Mucosa of rectum (tissue), 2 donors: ENCODE measurements at regions not wholly inside any gene's neighbourhood (a gene's known extent, or its start where the extent isn't known, plus 50 kb on each side); places are given as distances from the start of the nearest gene placed in this dataset.
"Not testable (repeated sequence)": the region's sequence is repeated elsewhere in the genome, so short reads cannot be mapped to it uniquely, and the experiment has no call there.

ENCODE experiments used
- H3K27ac ChIP-seq, 2 donors: one replicate each; pipeline ENCODE4 v1.7.0; 2013; ENCODE audit warnings: inconsistent platforms in 2 of 2, low read depth in 2 of 2, low read length in 2 of 2
- H3K27me3 ChIP-seq, 2 donors: one replicate each; pipeline ENCODE4 v1.7.0; 2013; ENCODE audit warnings: low read length in 2 of 2; ENCODE audit not compliant: control insufficient read depth in 2 of 2, insufficient read depth in 2 of 2
- H3K36me3 ChIP-seq, 2 donors: one replicate each; pipeline ENCODE4 v1.7.0; 2013; ENCODE audit warnings: low read length in 2 of 2; ENCODE audit not compliant: control insufficient read depth in 2 of 2, insufficient read depth in 2 of 2
- H3K4me1 ChIP-seq, 2 donors: one replicate each; pipeline ENCODE4 v1.7.0; 2013; ENCODE audit warnings: low read length in 2 of 2, mild to moderate bottlenecking in 1 of 2; ENCODE audit not compliant: control insufficient read depth in 2 of 2, insufficient read depth in 2 of 2
- H3K4me3 ChIP-seq, 2 donors: one replicate each; pipeline ENCODE4 v1.7.0; 2013; ENCODE audit warnings: low read length in 2 of 2
- H3K9ac ChIP-seq, 2 donors: one replicate each; pipeline ENCODE4 v1.7.0; 2013; ENCODE audit warnings: low read length in 2 of 2, low read depth in 1 of 2, mild to moderate bottlenecking in 1 of 2
- H3K9me3 ChIP-seq, 2 donors: one replicate each; pipeline ENCODE4 v1.7.0; 2013; ENCODE audit warnings: low read length in 2 of 2; ENCODE audit not compliant: control insufficient read depth in 2 of 2
- donor health status: healthy.
- donor health status: Normal muscosa, but diverticular disease.

- no peak overlapping the region for H3K27ac ChIP-seq
- no peaks in the 10 kb centered on the region for H3K36me3 ChIP-seq
- H3K4me3 ChIP-seq: no peak overlapping the region
- H3K9me3 ChIP-seq: no peaks in the 10 kb centered on the region
- H3K27me3 ChIP-seq: no peaks in the 10 kb centered on the region
- H3K4me1 ChIP-seq: peaks cover 9 to 10% of the 10 kb centered on the region in 2 donors
- H3K9ac ChIP-seq: no peak overlapping the region
Observed at GRCh38 chr14:22180045-22180444, 409.0 kb downstream of the DAD1 start.

DNA sequence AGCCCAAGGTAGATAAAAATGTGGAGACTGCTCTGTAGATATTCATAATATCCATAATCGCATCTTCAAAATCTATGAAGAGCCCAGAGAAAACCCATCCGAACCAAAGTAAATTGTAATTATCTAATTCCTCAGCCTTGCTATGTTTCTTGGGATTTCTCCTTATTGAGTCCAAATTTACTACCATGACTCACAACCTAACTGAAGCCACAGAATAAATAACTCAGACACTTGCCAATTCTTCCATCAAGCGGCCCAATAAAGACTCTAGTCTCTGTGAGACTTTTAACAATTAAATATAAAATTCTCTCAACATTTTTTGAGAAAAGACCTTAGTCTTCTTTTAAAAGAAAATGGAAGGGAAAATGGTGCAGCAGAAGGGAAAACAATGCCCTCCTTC, 409.8 kb downstream of the DAD1 start:
- H3K27me3 ChIP-seq: no peaks in the 10 kb centered on the region
- H3K4me1 ChIP-seq: peaks cover 11% of the 10 kb centered on the region in 2 donors
- no peak overlapping the region for H3K27ac ChIP-seq
- no peak overlapping the region for H3K4me3 ChIP-seq
- no peaks in the 10 kb centered on the region for H3K9me3 ChIP-seq
- no peaks in the 10 kb centered on the region for H3K36me3 ChIP-seq
- no peak overlapping the region for H3K9ac ChIP-seq

GRCh38 chr14:22178333-22178839, 410.6 kb downstream of the DAD1 start:
- Histone ChIP-seq H3K4me1 (peaks cover 11 to 12% of the 10 kb centered on the region in 2 donors), H3K4me3 (no peak overlapping the region), H3K9ac (no peak overlapping the region), H3K9me3 (no peaks in the 10 kb centered on the region), H3K27ac (peak overlapping the region in 1 of 2 donors; percentile 2), H3K36me3 (no peaks in the 10 kb centered on the region), H3K27me3 (no peaks in the 10 kb centered on the region)

DNA sequence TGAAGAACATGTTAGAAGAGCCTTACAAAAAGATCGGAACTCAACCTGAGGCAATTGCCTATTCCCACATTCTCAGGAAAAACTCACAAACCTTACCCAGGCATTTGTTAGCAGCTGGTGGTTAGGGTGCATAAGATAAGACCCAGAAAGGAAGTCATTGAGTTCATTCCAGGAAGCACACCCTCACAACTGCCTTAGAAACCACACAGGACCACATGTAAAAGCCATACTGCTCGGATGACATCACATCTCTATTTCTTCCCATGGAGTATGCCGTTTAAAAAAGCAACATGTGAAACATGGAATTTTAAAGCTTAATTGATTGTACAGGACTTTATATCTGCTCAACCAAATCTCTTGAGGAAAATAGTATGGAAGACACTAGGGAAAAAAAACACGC, 411.2 kb downstream of the DAD1 start:
- Histone ChIP-seq H3K27me3 (no peaks in the 10 kb centered on the region), H3K4me1 (peaks cover 11 to 12% of the 10 kb centered on the region in 2 donors), H3K4me3 (no peak overlapping the region), H3K9ac (no peak overlapping the region), H3K9me3 (no peaks in the 10 kb centered on the region), H3K27ac (no peak overlapping the region), H3K36me3 (no peaks in the 10 kb centered on the region)

- Histone ChIP-seq H3K4me1 (peaks cover 11 to 12% of the 10 kb centered on the region in 2 donors), H3K9ac (no peak overlapping the region), H3K27ac (no peak overlapping the region), H3K27me3 (no peaks in the 10 kb centered on the region), H3K9me3 (no peaks in the 10 kb centered on the region), H3K36me3 (no peaks in the 10 kb centered on the region), H3K4me3 (no peak overlapping the region)
Observed at GRCh38 chr14:22176957-22177356, 412.1 kb downstream of the DAD1 start.

DNA sequence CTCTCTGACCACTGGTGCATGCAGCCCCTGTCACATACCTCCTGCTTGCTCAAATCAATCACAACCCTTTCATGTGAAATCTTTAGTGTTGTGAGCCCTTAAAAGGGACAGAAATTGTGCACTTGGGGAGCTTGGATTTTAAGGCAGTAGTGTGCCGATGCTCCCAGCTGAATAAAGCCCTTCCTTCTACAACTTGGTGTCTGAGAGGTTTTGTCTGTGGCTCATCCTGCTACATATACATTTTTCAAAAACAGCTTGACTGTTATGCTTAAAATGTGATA, 413.8 kb downstream of the DAD1 start:
- Histone ChIP-seq H3K27ac (peak overlapping the region in 1 of 2 donors; percentile 40), H3K4me1 (peaks cover 11 to 12% of the 10 kb centered on the region in 2 donors)
- not testable (repeated sequence) for H3K9me3 ChIP-seq, H3K36me3 ChIP-seq, H3K4me3 ChIP-seq, H3K27me3 ChIP-seq, H3K9ac ChIP-seq

DNA sequence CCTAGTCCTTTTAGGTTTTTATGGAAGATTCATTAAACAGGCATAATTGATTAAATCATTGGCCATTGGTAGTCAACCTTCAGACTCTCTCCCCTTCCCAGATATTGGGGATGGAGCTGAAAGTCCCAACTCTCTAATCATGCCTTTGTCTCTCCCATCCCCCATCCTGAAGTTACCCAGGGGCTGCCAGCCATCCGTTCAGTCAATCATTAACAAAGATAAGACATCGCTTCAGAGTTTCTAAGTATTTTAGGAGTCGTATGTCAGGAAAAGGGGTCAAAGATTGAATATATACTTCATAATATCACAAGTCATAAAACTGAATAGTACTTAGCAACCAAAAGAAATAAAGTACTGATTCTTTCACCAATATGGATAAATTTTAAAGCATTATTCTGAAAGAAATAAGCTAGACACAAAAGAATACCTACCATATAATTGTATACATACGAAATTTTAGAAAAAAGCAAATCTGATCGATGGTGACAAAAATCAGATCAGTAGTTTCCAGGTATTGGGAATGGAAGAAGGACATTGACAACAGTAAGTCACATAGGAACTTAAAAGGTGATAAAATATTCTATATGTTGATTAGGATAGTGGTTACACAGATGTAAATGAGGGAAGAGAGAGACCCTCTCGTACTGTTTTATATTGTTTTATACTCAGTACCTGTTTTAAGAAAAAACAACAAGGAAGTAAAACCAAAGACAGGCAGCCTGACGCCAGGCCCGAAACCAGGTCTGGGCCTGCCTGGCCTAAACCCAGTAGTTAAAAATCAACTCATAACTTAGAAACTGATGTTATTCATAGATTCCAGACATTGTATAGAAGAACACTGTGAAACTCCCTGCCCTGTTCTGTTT, 414.4 kb downstream of the DAD1 start:
- no peaks in the 10 kb centered on the region for H3K36me3 ChIP-seq
- no peaks in the 10 kb centered on the region for H3K9me3 ChIP-seq
- peak overlapping the region; percentile 49 to 56 for H3K27ac ChIP-seq
- no peak overlapping the region for H3K9ac ChIP-seq
- no peaks in the 10 kb centered on the region for H3K27me3 ChIP-seq
- peak overlapping the region; percentile 17 to 40 for H3K4me3 ChIP-seq
- H3K4me1 ChIP-seq: peaks cover 11 to 12% of the 10 kb centered on the region in 2 donors

- Histone ChIP-seq H3K27me3 (no peaks in the 10 kb centered on the region), H3K4me3 (no peak overlapping the region), H3K9ac (no peak overlapping the region), H3K4me1 (no peaks in the 10 kb centered on the region), H3K9me3 (no peaks in the 10 kb centered on the region), H3K27ac (no peak overlapping the region), H3K36me3 (no peaks in the 10 kb centered on the region)
Observed at GRCh38 chr14:22168092-22168955, 420.7 kb downstream of the DAD1 start.

- Histone ChIP-seq H3K27ac (no peak overlapping the region), H3K4me3 (no peak overlapping the region), H3K9me3 (no peaks in the 10 kb centered on the region), H3K27me3 (no peaks in the 10 kb centered on the region), H3K9ac (no peak overlapping the region), H3K36me3 (no peaks in the 10 kb centered on the region), H3K4me1 (peaks cover 8 to 14% of the 10 kb centered on the region in 2 donors)
Observed at GRCh38 chr14:22164616-22165015, 424.4 kb downstream of the DAD1 start.

DNA sequence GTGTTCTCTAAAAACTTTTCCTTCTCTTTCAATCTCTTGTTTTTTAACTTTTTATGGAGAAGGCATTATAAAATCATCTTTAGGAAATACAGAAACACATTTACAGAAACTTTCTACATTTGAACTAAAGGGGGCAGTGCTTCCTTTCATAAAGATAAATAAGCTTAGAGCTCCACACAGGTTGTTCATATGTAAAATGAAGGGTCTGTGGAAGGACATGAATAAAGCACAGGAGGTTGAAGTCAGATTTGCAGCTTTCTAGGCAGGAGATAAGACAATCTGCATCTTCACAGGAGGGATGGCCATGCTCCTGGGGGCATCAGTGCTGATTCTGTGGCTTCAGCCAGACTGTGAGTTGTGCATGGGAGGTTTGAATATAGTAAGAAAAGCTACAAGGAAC, 426.0 kb downstream of the DAD1 start:
- no peaks in the 10 kb centered on the region for H3K27me3 ChIP-seq
- H3K4me1 ChIP-seq: peaks cover 15 to 28% of the 10 kb centered on the region in 2 donors
- H3K9me3 ChIP-seq: no peaks in the 10 kb centered on the region
- no peaks in the 10 kb centered on the region for H3K36me3 ChIP-seq
- no peak overlapping the region for H3K4me3 ChIP-seq
- H3K27ac ChIP-seq: no peak overlapping the region
- no peak overlapping the region for H3K9ac ChIP-seq
